ENCODE measurements at regions not wholly inside any gene's neighbourhood (a gene's known extent, or its start where the extent isn't known, plus 50 kb on each side); places are given as distances from the start of the nearest gene placed in this dataset.

- Histone ChIP-seq H3K27me3 (no peaks in the 10 kb centered on the region), H3K36me3 (ENCODE audit: low read depth, missing control alignments) (no peaks in the 10 kb centered on the region), H3K4me1 (no peaks in the 10 kb centered on the region), H3K9me3 (no peaks in the 10 kb centered on the region), H3K27ac (no peak overlapping the region), H3K4me3 (no peak overlapping the region)
- intact Hi-C loops (cut with DNase I; ENCODE audit: low total_unique reads) = no loop called here
- no peak for DNase-seq
- 70 to 81% methylated on average over 5 of the region's 5 CpGs for WGBS, 2 donors
- no peak for TF ChIP-seq CTCF (IDR thresholded peaks at IDR 0.05)
- TF ChIP-seq POLR2A (IDR thresholded peaks at IDR 0.05) = no peak
These were observed 474.8 kb upstream of the NOVA1 start for GRCh38 chr14:27072589-27072988.

GRCh38 chr14:27075503-27075902, 477.7 kb upstream of the NOVA1 start:
- DNase-seq = no peak
- Histone ChIP-seq H3K4me1 (no peaks in the 10 kb centered on the region), H3K9me3 (no peaks in the 10 kb centered on the region), H3K27ac (no peak overlapping the region), H3K4me3 (no peak overlapping the region), H3K27me3 (no peaks in the 10 kb centered on the region), H3K36me3 (ENCODE audit: low read depth, missing control alignments) (no peaks in the 10 kb centered on the region)
- 78 to 89% methylated on average over 1 of the region's 1 CpG for WGBS, 2 donors
- TF ChIP-seq POLR2A (IDR thresholded peaks at IDR 0.05) (no peak), CTCF (IDR thresholded peaks at IDR 0.05) (no peak)
- intact Hi-C loops (cut with DNase I; ENCODE audit: low total_unique reads) = no loop called here

- Histone ChIP-seq H3K4me3 (no peak overlapping the region), H3K36me3 (ENCODE audit: low read depth, missing control alignments) (no peaks in the 10 kb centered on the region), H3K27ac (no peak overlapping the region), H3K4me1 (no peaks in the 10 kb centered on the region), H3K27me3 (no peaks in the 10 kb centered on the region), H3K9me3 (no peaks in the 10 kb centered on the region)
- no peak for DNase-seq
- 52 to 53% methylated on average over 1 of the region's 1 CpG for WGBS, 2 donors
- TF ChIP-seq POLR2A (IDR thresholded peaks at IDR 0.05) (no peak), CTCF (IDR thresholded peaks at IDR 0.05) (no peak)
- intact Hi-C loops (cut with DNase I; ENCODE audit: low total_unique reads) = no loop called here
These were observed 479.4 kb upstream of the NOVA1 start for GRCh38 chr14:27077214-27077613.

GRCh38 chr14:27077710-27078109, 479.9 kb upstream of the NOVA1 start:
- Histone ChIP-seq H3K9me3 (no peaks in the 10 kb centered on the region), H3K4me3 (no peak overlapping the region), H3K27ac (no peak overlapping the region), H3K27me3 (no peaks in the 10 kb centered on the region), H3K4me1 (no peaks in the 10 kb centered on the region), H3K36me3 (ENCODE audit: low read depth, missing control alignments) (no peaks in the 10 kb centered on the region)
- 20 to 33% methylated on average over 2 of the region's 2 CpGs for WGBS, 2 donors
- no peak for TF ChIP-seq CTCF (IDR thresholded peaks at IDR 0.05)
- TF ChIP-seq POLR2A (IDR thresholded peaks at IDR 0.05) = no peak
- intact Hi-C loops (cut with DNase I; ENCODE audit: low total_unique reads) = no loop called here
- DNase-seq = no peak

DNA sequence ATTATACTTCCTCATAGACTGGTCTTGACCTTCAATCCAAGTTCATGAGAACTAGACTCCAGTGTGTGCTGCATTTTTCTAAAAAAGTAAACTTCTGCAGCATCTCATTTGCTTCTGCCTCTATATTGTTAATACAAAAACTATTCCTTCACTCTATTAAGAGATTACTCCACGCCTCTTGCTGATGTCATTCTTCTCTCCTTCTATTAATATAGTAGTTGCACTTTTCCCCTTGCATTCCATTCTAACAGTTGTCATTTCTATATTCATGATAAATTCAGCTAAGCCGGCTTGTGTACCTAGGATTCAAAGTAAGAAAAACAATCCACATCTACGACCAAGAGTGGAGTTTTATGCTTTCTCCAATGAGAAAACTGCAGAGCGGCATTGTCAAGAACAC, 480.4 kb upstream of the NOVA1 start:
- no peaks in the 10 kb centered on the region for H3K4me1 ChIP-seq
- H3K27ac ChIP-seq = no peak overlapping the region
- DNase-seq = no peak
- intact Hi-C loops (cut with DNase I; ENCODE audit: low total_unique reads) = no loop called here
- H3K27me3 ChIP-seq = no peaks in the 10 kb centered on the region
- H3K36me3 ChIP-seq (ENCODE audit: low read depth, missing control alignments) = no peaks in the 10 kb centered on the region
- no peak overlapping the region for H3K4me3 ChIP-seq
- no peaks in the 10 kb centered on the region for H3K9me3 ChIP-seq
- TF ChIP-seq POLR2A (IDR thresholded peaks at IDR 0.05) (no peak), CTCF (IDR thresholded peaks at IDR 0.05) (no peak)
- WGBS, 2 donors = 83 to 86% methylated on average over 4 of the region's 4 CpGs
